NOMO-1 (cell line): ENCODE measurements at regions not wholly inside any gene's neighbourhood (a gene's known extent, or its start where the extent isn't known, plus 50 kb on each side); places are given as distances from the start of the nearest gene placed in this dataset.
"Not testable (repeated sequence)": the region's sequence is repeated elsewhere in the genome, so short reads cannot be mapped to it uniquely, and the experiment has no call there.

Source experiments
- DNase-seq, 2 experiments: peaks; one replicate each; lab custom pipeline; 2025; ENCODE audit not compliant: unreplicated experiment in 2 of 2; lab: John Stamatoyannopoulos, UW

DNA sequence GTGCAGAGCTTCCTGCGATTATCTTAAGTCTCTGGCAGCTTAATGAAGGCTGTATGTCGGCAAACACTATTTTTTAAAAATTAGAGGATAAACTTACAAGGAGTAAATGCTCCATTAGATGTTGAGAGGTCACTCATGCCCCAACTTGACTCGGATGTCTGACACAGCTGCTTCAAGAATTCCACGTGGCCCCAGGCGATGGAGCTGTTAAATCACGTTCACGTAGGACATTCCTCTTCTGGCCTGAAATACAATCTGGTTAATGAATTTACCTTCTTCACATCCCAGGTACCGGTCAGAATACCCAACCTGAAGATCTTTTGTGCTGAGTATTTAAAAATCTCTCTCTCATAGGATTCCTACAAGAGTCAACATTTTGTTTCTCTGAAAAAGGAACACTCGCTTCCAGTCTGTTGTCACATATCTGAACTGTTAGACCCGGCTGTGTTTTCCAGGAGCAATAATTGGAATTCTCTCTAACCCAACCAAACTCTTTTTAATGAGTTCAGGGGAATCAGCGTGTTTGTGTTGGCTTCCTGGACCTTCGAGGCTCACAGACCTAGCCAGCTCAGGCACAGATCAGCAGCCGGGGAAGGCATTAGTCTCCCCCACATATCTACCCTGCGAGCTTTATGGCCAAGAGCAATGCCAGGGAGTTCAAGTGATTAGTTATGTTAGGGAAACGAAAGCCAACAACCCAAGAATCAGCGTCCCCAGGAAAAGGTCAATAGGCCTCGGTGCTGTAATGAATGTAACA is 284.9 kb downstream of the FGFR2 start:
- DNase-seq = no peak

DNA sequence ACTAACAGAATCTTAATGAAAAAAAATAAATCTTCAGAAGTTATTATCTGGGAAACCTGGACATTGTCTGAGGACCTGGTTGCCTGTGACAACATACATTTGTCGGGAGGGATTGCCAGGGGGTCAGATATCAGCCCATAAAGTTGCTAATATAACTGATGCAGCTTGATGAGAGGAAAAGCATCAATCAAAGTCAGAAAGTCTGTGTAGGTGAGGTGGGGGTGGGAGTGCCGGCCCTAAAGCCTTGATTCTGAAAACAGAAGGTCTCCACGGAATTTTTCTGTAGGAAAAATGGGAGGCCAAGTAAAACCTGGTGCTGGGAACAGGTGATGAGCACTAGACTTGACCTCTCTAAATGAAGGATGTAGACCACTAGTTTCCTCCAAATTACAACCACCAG is 281.8 kb downstream of the FGFR2 start:
- DNase-seq = no peak

DNA sequence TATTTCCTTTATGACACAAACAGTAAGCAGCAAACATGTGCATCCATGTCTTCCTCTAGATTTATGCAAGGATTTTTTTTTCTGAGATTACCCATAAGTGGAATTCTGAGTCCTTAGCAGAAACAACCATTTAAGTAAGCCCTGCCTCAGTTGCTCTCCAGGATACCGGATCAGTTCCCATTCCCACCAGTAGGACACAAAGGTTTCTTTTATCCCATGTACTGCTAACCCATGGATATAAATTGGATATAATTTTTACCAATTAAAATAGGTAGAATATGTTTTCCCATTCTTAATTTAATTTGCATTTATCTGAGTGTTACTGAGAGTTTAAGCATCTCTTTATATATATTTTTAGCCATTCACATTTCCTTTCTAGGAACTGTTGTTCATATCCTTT is 280.9 kb downstream of the FGFR2 start:
- no peak for DNase-seq

DNA sequence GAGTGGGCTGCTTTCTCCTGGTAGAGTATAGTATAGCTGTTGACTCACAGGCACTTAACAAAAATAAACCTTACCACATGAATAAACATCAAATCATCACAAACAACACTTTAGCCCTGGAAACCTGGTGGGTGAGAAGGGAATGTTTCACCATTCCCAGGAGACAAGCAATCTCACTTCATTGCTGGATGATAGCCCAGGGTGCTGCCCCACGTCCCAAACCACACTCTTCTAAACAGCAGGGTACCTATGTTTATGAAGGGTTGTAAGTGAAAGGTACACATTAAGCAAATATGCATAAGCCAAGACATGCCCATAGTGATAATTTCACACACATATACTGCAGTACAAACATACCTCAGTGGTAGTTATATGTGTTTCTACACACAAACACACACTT is 276.2 kb downstream of the FGFR2 start:
- DNase-seq = no peak

DNA sequence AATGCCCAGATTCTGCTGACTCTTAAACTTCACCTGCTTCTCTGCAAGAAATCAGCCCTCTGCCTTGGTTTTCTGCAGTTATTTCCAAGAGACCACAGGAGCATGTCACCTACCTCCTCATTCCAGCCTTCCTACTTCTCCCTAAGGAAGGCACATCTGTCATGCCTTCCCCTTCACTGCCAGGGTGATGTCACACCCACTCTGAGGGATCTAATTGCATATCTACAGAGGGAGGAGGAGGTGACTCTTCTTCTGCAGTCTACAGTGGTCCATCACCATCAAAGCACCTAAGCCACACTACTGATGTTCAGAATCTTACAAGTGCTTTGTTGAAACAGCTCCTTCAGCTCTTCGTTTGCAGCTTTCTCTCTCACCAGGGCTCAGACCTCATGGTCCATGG is 275.5 kb downstream of the FGFR2 start:
- no peak for DNase-seq

DNA sequence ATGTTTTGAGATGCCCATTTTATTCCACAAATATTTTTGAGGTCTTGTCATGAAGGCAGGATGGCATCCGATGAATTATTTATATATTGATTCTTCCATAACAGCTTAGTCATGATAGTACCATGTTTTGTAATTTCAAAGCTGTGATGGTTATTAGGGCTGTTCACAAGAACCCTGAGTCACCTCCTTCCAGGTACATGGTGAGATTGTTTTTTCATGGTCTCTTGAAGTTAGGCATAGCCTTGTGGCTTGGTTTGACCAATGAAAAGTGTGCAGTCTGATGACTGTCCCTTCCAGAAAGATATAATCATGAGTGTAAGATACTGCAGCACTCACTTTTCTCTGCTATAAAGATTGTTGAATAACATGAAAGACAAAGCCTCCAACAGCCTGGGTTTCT is 274.8 kb downstream of the FGFR2 start:
- no peak for DNase-seq

DNA sequence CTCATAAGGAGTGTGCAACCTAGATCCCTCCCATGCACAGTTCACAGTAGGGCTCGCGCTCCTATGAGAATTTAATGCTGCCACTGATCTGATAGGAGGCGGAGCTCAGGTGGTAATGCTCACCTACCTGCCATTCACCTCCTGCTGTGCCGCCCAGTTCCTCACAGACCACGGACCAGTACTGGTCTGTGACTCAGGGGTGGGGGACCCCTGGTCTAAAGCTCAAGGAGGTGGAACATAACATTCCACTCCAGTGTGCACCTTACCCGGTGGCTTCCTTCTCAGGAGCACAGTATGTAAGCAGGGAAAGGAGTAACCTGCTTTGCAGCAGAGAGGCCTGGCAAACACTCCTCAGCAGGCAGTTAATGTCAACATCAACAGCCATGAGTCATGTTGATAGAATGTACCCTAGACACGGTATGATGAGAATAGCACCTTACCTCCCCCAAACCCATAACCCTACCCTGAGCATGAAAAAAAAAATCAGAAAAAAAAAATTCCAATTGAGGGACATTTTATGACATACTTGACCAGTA is 273.5 kb downstream of the FGFR2 start:
- DNase-seq = no peak

DNA sequence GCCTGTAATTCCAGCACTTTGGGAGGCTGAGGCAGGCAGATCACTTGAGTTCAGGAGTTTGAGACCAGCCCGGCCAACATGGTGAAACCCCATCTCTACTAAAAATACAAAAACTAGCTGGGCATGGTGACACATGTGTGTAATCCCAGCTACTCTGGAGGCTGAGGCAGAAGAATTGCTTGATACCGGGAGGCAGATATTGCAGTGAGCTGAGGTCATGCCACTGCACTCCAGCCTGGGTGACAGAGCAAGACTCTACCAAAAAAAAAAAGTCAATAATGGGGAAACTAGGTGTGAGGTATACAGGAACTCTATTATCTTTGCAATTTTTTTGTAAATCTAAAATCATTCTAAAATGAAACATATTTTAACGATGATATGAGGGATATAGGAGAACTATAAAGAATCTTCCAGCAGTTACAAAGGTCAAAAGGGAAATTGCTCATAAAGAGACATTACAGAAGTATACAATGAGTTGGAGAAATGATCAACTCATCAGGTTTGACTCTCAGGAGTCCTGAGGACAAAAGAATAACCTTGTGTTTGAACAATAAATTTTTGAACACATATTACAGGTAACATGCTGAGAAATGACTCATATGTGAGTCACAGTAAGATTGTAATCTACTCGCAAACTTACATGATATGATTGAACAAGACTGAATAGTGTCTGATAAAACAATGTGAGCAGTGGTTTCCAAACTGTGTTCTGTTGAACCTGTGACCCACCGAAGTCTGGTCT is 272.6 kb downstream of the FGFR2 start:
- DNase-seq = no peak

DNA sequence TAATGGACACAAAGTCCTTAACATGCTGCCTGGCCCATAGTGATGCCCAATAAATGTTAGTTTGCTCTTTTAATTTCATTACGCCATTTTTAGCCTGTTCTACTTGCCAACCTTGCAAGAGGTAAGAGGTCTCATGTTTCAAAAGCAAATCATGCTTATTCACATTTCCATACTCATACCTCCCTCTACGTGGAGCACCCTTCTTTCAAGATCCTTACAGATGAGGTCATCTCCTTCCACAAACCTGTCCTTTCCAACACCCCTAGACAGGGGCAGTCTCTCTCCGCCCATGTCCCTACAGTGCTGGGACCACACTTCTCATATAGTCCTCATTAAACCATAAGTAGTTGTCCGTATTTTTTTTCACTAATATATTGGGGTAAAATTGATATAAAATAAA is 271.3 kb downstream of the FGFR2 start:
- DNase-seq = no peak

DNA sequence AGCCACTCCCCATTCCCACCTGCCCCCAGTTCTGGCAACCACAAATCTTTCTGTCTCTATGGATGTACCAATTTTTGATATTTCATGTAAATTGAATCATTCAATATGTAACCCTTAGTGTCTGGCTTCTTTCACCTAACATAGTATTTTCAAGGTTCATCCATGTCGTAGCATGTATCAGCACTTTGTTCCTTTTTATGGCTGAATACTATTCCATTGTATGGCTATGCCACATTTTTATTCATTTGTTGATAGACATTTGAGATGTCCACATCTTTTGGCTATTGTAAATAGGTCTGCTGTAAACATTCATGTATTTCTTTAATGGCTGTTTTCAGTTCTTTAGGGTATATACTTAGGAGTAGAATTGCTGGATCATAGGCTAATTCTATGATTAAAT is 270.5 kb downstream of the FGFR2 start:
- DNase-seq = no peak

DNA sequence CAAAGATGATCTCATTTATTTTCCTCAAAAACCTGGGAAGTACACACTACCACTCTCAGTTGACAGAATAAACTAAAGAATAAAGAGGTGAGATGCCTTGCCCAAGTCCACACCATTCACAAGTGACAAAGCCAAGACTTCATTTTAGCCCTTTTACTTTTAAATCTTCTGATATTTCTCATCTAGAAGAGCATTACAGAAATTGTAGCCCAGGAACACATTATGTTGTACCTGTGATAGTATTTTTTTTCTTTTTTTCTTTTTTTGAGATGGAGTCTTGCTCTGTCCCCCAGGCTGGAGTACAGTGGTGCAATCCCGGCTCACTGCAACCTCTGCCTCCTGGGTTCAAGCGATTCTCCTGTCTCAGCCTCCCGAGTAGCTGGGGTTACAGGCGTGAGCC is 268.6 kb downstream of the FGFR2 start:
- DNase-seq = not testable (repeated sequence)

DNA sequence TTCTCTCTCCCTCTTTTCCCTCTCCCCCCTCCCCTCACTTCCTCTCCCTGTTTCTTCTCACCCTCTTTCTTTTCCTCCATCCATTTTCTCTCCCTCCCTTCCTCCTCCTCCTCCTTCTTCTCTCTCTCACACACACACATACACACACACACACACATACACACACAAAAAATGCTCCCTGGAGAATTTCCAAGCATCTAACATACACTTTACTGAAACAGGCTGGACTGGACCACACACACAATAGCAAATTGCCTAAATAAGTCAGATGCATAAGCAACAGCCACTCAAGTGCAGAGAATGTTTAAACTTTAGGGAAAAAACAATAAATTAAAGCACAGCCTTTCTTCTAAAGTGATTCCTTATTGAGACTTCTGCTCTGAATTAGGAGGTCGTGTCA is 267.7 kb downstream of the FGFR2 start:
- DNase-seq = no peak

DNA sequence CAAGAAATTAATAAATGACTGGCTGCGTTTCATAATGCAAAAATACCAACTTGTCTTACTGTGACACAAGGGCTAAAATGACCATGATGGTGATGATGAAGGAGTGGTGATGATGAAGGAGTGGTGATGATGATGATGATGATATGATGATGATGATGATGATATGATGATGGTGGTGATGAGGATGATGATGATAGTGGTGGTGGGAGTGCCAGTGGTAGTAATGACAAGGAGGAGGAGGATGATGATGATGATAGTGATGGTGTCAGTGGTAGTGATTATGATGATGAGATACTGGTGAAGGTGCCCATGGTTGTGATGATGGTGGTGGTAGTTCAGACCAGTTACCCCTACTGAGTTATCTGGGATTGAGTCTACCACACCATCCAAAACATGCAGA is 265.9 kb downstream of the FGFR2 start:
- no peak for DNase-seq

DNA sequence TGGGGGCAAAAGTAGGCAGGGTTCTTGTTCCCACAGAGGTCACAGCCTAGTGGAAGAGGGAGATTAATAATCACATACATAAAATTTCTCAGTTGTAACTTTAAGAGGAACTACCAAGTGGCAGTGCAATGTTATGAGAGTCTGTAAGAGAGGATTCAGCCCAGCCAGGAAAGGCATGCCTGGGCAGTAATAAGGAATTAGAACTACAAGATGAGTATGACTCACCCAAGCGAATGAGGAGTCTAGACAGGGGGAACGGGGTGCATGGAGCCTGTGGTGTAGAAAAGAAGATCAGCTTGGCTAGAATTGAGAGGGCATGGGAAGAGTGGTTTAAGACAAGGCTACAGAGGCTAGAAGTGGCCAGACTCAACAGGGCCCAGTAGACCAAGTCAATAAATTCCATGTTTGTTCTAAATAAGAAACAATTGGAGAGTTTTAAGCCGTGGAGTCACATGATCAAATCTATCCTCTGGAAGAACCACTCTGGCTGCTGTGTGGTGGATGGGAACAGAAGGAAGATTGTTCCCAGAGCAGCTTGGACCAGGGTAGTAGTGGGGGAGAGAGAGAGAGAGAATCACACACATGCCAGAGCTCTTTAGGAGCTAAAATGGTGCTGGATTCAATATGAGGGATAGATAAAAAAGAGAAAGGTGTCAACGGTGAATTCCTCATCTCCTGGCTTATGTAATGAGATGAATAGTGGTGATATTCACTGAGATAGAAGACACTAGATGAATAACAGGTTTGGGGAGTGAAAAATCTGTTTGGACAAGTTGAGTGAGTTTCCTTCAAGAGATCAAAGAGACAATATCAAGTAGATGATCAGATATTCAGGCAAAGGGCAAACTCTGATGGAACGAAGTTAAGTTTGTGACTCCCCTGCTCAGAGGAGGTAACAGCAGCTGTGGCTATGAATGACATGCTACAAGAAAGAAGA is 265.1 kb downstream of the FGFR2 start:
- no peak for DNase-seq

DNA sequence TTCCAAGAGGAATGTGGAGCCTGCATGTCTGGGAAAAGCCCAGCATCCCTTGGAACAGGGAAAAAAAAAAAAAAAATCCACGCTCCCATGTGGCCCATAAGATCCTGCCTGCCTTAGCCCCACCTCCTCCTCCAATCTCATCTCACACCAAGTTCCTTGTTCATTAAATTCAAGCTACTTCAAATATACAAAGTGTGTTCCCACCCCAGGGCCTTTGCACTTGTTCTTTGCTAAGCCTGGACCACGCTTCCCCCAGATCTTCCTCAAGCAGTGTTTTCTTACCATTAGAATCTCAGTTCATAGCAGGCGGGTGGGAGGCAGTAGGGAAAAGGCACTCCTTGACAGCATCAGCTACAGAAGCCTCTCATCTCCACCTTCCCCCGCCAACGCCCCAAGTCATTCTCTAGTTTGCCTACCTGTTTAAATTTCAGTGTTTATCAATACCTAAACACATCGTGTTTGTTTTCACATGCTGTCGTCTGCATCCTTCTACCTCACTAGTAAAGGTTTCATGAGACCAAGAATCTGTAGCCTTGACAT is 262.8 kb downstream of the FGFR2 start:
- DNase-seq = no peak

DNA sequence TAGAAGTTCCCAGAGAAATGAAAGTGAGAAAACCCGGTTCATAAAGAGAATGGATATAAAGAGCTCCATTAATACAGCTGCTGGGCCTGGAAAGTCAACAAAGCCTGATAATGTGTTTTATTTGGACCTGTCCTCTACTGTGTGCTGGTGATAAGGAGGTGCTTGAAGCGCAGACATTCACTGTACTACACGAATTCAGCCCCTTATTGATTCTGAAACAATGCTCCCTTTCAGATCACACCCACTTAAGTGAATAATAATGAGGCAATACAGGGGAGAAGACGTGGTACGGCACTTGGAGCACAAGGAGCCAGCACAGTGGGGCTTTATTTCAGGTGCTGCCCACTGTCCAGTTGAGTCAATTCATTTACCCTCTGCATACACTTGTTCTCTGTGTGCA is 260.8 kb downstream of the FGFR2 start:
- DNase-seq = no peak

DNA sequence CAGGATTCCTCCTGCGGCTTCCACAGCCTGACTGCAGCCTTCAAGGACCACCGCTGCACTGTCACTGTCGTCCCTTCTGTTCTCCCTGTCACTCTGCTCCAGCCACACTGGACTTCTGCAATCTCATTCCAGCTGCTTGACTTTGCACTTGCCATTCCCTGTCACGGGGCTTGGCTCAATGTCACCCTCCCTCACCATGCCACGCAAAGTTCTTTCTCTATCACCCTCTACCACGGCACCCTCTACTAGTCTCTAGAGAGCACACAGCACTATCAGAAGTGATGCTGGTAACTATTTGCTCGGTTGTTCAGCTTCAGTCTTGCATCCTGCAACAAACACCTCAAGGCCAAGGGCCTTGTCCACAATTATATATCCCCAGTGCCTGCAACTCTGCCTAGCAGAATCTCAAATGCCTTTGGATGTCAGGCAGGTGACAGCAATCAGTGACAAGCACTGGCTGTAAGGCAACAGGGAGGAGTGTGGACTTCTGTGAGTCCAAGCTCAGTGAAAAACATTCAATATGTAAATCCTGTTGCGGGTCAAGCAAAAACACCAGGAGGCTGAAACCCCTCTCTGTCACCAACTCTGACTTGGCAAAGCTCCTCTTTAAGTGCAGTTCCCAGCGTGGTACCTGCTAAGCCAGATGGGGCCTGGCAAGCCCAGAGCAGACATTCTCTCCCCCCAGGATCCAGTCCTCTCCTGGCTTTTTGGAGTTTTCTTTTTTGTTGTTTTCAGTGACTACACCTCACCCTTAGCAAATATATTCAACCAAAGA is 259.9 kb downstream of the FGFR2 start:
- no peak for DNase-seq

DNA sequence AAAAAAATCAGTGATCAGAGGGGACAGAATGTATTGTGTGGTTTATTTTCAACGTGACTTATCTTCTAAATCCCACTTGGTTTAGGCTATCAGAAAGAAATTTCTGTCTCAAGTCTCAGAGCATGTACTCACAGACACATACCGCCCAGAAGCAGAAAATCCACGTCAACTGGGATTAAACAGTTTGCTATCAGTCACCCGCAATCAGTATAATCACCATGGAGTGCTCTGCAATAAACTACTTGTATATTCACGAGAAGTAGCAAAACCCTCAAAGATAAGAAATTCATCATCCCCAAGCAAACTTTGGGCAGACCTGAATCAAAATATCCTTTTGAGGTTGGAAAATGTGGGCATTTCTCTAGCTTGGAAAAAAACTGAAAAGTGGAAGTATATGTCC is 259.1 kb downstream of the FGFR2 start:
- DNase-seq = no peak

DNA sequence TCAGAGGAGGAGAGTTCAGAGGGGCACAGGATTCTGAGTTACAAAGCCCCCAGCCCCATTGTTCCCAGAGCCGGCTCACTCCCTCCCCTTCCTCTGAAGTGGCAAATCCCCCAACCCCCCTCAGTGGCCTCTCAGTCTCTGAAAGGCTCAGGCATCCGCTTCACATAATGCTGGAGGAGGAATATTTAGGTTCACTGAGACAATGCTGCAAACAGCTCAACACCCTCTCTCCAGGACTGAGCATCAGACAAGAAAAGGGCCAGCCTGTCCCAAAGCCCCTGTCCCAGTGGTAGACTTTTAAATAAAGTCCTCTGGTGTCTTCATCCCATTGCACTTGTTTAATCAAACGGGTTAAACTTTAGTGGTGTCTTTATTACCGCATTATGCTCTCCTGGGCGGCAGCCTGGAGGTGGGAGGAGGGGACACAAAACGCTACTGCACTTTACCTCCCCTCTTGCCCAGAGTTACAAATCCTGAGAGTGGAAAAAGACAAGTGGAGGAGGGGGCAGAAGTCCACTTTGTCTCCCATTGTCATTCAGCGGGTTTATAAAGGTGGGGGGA is 257.9 kb downstream of the FGFR2 start:
- DNase-seq = no peak

DNA sequence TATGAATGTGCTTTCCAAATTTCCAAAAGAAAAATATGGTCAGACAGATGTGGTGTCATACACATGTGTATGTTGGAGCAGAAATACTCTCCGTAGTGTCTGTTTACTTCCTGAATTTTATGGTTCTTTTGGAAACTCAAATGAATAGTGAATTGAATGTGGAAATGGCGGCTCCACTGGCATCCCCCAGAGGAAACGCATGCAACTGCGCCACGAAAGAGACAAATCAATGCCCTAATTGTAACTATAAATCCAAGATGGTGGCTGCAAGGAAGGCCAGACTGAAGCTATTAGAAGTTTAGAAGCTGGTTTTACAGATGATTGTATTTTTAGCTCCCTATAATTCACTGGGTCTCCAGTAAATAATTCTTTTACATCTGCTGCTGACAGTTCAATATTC is 246.7 kb downstream of the FGFR2 start:
- no peak for DNase-seq
